ENCODE measurements at regions not wholly inside any gene's neighbourhood (a gene's known extent, or its start where the extent isn't known, plus 50 kb on each side); places are given as distances from the start of the nearest gene placed in this dataset.

DNA sequence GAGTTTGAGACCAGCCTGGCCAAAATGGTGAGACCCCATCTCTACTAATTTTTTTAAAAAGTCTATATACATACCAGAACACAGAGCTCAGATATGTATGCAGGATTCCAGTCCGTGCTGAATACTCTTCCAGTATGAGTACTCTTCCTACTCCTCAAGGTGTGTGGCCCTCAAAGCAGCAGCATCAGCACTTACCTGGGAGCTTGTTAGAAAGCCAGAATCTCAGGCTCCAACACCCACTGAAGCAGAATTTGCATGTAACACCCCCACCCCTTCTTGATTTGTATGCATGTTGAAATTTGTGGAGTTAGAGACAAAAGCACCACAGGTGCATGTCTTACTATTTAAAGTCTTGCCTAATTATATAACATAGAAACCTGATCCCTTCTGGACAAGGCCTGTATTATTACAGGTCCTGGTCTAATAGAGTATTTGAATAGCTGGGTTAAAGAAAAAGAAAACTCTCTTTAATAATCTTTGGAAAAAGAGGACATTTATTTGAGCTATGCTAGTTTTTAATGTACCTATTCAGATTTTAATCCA lies 50.3 kb upstream of the NFE2L2 start:
- TF ChIP-seq, protein P1, sequence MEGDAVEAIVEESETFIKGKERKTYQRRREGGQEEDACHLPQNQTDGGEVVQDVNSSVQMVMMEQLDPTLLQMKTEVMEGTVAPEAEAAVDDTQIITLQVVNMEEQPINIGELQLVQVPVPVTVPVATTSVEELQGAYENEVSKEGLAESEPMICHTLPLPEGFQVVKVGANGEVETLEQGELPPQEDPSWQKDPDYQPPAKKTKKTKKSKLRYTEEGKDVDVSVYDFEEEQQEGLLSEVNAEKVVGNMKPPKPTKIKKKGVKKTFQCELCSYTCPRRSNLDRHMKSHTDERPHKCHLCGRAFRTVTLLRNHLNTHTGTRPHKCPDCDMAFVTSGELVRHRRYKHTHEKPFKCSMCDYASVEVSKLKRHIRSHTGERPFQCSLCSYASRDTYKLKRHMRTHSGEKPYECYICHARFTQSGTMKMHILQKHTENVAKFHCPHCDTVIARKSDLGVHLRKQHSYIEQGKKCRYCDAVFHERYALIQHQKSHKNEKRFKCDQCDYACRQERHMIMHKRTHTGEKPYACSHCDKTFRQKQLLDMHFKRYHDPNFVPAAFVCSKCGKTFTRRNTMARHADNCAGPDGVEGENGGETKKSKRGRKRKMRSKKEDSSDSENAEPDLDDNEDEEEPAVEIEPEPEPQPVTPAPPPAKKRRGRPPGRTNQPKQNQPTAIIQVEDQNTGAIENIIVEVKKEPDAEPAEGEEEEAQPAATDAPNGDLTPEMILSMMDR (conservative IDR thresholded peaks at IDR 0.05; ENCODE audit: low read length) = no peak
- TF ChIP-seq EZH2phosphoT487 (IDR thresholded peaks at IDR 0.05; ENCODE audit: borderline replicate concordance) = no peak

Measured in Loucy (cell line).